Ishikawa (cell line): ENCODE measurements at regions not wholly inside any gene's neighbourhood (a gene's known extent, or its start where the extent isn't known, plus 50 kb on each side); places are given as distances from the start of the nearest gene placed in this dataset.

ENCODE experiments used
- CEBPB ChIP-seq: IDR thresholded peaks from 2 replicates; pipeline ENCODE4 v1.6.1; 2012
- NFIC ChIP-seq: IDR thresholded peaks from 2 replicates; pipeline ENCODE4 v1.6.1; 2012
- RAD21 ChIP-seq: IDR thresholded peaks from 2 replicates; pipeline ENCODE4 v1.6.1; 2012; ENCODE audit warnings: low read depth
- REST ChIP-seq: IDR thresholded peaks from 2 replicates; pipeline ENCODE4 v1.6.1; 2012; ENCODE audit warnings: low read depth, mild to moderate bottlenecking
- TAF1 ChIP-seq: IDR thresholded peaks from 2 replicates; pipeline ENCODE4 v1.6.1; 2012; ENCODE audit warnings: low read depth, mild to moderate bottlenecking
- TCF12 ChIP-seq: IDR thresholded peaks from 2 replicates; pipeline ENCODE4 v1.6.1; 2012; ENCODE audit warnings: low read depth

GRCh38 chr18:9048808-9049494 is 53.5 kb upstream of the NDUFV2 start:
- no peak for TF ChIP-seq CEBPB
- no peak for TF ChIP-seq TCF12
- no peak for TF ChIP-seq REST
- no peak for TF ChIP-seq TAF1
- no peak for TF ChIP-seq RAD21
- TF ChIP-seq NFIC = no peak
